ENCODE measurements at regions not wholly inside any gene's neighbourhood (a gene's known extent, or its start where the extent isn't known, plus 50 kb on each side); places are given as distances from the start of the nearest gene placed in this dataset.
"Not testable (repeated sequence)": the region's sequence is repeated elsewhere in the genome, so short reads cannot be mapped to it uniquely, and the experiment has no call there.

DNA sequence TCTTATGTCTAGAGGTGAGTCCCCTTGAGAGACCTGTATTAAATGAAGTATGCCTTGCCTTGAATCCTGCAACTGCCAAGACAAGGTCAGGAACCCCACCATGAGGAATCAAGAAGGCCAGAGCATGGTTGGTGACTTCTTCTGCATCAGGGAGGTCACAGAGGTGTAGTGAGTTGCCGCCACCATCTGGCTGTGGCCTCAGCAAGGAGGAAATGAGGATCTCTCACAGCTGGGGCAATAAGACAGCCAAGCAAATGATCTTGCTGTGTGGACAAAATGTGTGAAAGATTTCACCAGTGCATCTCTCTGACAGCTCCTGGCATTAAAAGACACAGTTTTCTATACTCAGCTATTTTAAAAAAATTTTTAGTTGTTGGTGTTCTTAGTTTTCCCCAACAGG is 611.0 kb downstream of the DOK5 start:
- peaks cover 10% of the 10 kb centered on the region; the same call in 1 of the 2 replicates for H3K9me3 ChIP-seq (ENCODE audit: control insufficient read depth, insufficient read depth, low read length)
- TF ChIP-seq CTCF (IDR thresholded peaks at IDR 0.05; ENCODE audit: low read depth, low read length) = no peak
- POLR2A ChIA-PET = no interaction called here
- no peak overlapping the region for H3K27ac ChIP-seq (ENCODE audit: low read depth, low read length)
- CTCF ChIA-PET = no interaction called here
- DNase-seq (ENCODE audit: low read depth, low spot score) = no peak
- no peak overlapping the region for H3K4me3 ChIP-seq (ENCODE audit: low read depth, low read length)
- no peaks in the 10 kb centered on the region for H3K27me3 ChIP-seq (ENCODE audit: control insufficient read depth, insufficient read depth, low read length)

GRCh38 chr20:55079917-55080316 is 604.5 kb downstream of the DOK5 start:
- CTCF ChIA-PET = no interaction called here
- no peak for TF ChIP-seq CTCF (IDR thresholded peaks at IDR 0.05; ENCODE audit: low read depth, low read length)
- H3K27me3 ChIP-seq (ENCODE audit: control insufficient read depth, insufficient read depth, low read length) = no peaks in the 10 kb centered on the region
- peaks cover 3% of the 10 kb centered on the region; the same call in 1 of the 2 replicates for H3K9me3 ChIP-seq (ENCODE audit: control insufficient read depth, insufficient read depth, low read length)
- POLR2A ChIA-PET = no interaction called here
- H3K27ac ChIP-seq (ENCODE audit: low read depth, low read length) = no peak overlapping the region
- no peak for DNase-seq (ENCODE audit: low read depth, low spot score)
- H3K4me3 ChIP-seq (ENCODE audit: low read depth, low read length) = no peak overlapping the region

DNA sequence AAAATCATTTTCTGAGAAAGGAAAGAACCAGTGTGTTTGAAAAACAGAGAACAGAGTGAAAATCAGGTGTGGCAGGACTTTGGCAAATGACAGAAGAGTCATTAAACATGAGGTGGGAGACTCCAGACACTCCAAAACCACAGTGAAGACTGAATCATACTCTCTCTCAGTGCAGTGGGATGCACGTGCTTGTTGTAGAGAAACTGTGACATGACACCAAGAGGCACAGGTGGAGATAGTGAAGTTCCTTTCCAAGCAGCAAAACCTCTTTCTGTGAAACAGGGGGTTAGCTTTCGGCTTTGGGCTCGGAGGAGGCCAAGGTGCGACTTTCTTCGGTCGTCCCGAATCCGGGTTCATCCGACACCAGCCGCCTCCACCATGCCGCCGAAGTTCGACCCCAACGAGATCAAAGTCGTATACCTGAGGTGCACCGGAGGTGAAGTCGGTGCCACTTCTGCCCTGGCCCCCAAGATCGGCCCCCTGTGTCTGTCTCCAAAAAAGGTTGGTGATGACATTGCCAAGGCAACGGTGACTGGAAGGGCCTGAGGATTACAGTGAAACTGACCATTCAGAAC is 599.0 kb downstream of the DOK5 start:
- H3K27ac ChIP-seq (ENCODE audit: low read depth, low read length); DNase-seq (ENCODE audit: low read depth, low spot score); H3K4me3 ChIP-seq (ENCODE audit: low read depth, low read length); CTCF ChIA-PET; H3K9me3 ChIP-seq (ENCODE audit: control insufficient read depth, insufficient read depth, low read length); H3K27me3 ChIP-seq (ENCODE audit: control insufficient read depth, insufficient read depth, low read length); POLR2A ChIA-PET: not testable (repeated sequence)

GRCh38 chr20:55070001-55070400 is 594.6 kb downstream of the DOK5 start:
- no peak for DNase-seq (ENCODE audit: low read depth, low spot score)
- H3K9me3 ChIP-seq (ENCODE audit: control insufficient read depth, insufficient read depth, low read length) = peaks cover 13% of the 10 kb centered on the region
- ChIA-PET CTCF (no interaction called here), POLR2A (no interaction called here)
- H3K4me3 ChIP-seq (ENCODE audit: low read depth, low read length) = no peak overlapping the region
- TF ChIP-seq CTCF (IDR thresholded peaks at IDR 0.05; ENCODE audit: low read depth, low read length) = no peak
- no peak overlapping the region for H3K27ac ChIP-seq (ENCODE audit: low read depth, low read length)
- no peaks in the 10 kb centered on the region for H3K27me3 ChIP-seq (ENCODE audit: control insufficient read depth, insufficient read depth, low read length)

GRCh38 chr20:55067158-55067825 is 591.9 kb downstream of the DOK5 start:
- no peak overlapping the region for H3K4me3 ChIP-seq (ENCODE audit: low read depth, low read length)
- no peak for TF ChIP-seq CTCF (IDR thresholded peaks at IDR 0.05; ENCODE audit: low read depth, low read length)
- no peaks in the 10 kb centered on the region for H3K27me3 ChIP-seq (ENCODE audit: control insufficient read depth, insufficient read depth, low read length)
- ChIA-PET CTCF (no interaction called here), POLR2A (no interaction called here)
- H3K9me3 ChIP-seq (ENCODE audit: control insufficient read depth, insufficient read depth, low read length) = peaks cover 11% of the 10 kb centered on the region; the same call in 1 of the 2 replicates
- DNase-seq (ENCODE audit: low read depth, low spot score) = no peak
- H3K27ac ChIP-seq (ENCODE audit: low read depth, low read length) = no peak overlapping the region

Measured in AG04450 (cell line).